ENCODE measurements at regions not wholly inside any gene's neighbourhood (a gene's known extent, or its start where the extent isn't known, plus 50 kb on each side); places are given as distances from the start of the nearest gene placed in this dataset.

DNA sequence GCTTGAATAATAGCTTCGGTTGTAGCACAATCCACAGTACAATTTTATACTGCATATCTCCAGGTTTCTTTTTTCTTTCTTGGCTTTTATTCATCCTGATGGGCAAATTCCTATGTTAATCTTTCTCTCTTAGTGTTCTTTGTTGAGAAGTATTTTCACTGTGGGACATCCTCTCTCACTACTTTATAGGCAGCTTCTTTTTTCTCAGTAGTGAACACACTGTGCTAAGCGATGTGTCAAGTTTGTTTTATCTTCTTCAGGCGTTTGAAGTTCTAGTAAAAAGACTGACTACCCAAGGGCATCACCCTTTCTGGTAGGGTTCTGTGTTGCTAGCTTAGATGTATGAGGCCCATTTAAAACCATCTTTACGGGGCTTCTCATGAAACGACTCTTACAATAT lies 182.1 kb downstream of the FAM170A start:
- TF ChIP-seq, protein P1, sequence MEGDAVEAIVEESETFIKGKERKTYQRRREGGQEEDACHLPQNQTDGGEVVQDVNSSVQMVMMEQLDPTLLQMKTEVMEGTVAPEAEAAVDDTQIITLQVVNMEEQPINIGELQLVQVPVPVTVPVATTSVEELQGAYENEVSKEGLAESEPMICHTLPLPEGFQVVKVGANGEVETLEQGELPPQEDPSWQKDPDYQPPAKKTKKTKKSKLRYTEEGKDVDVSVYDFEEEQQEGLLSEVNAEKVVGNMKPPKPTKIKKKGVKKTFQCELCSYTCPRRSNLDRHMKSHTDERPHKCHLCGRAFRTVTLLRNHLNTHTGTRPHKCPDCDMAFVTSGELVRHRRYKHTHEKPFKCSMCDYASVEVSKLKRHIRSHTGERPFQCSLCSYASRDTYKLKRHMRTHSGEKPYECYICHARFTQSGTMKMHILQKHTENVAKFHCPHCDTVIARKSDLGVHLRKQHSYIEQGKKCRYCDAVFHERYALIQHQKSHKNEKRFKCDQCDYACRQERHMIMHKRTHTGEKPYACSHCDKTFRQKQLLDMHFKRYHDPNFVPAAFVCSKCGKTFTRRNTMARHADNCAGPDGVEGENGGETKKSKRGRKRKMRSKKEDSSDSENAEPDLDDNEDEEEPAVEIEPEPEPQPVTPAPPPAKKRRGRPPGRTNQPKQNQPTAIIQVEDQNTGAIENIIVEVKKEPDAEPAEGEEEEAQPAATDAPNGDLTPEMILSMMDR (IDR thresholded peaks at IDR 0.05) = no peak
- no peak for TF ChIP-seq POLR2A (IDR thresholded peaks at IDR 0.05)

DNA sequence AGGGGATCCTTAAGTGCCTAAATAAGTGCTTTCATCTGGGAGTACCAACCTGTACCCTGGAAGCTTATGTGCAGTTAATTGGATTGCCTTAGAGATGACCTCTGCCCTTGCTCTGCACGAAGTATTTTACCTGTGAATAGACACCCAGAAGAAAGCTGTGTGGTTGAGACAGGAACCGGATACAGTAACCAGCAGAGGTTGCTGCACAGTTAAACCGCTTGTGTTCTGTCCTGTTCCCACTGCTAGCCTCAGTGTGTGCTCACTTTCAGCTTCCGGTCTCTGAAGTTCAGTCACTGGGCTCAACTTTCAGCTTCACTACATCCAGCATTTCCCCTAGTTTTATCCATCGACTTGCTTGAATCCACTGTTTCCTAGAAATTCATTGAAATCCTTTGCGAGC lies 185.3 kb downstream of the FAM170A start:
- intact Hi-C loops (cut with DNase I; ENCODE audit: low total_unique reads) = no loop called here
- no peak for DNase-seq
- TF ChIP-seq, protein P1 (IDR thresholded peaks at IDR 0.05) = no peak
- no peak for TF ChIP-seq POLR2A (IDR thresholded peaks at IDR 0.05)
- no peaks in the 10 kb centered on the region for H3K27me3 ChIP-seq
- H3K36me3 ChIP-seq = no peaks in the 10 kb centered on the region
- H3K4me1 ChIP-seq = no peaks in the 10 kb centered on the region
- H3K9me3 ChIP-seq = no peaks in the 10 kb centered on the region
- H3K27ac ChIP-seq = no peak overlapping the region
- no peak overlapping the region for H3K4me3 ChIP-seq

More for the DNA sequence above, 182.1 kb downstream of the FAM170A start:
- Histone ChIP-seq H3K4me3 (no peak overlapping the region), H3K27me3 (no peaks in the 10 kb centered on the region), H3K27ac (no peak overlapping the region), H3K9me3 (peaks cover 0 to 8% of the 10 kb centered on the region in 2 donors), H3K36me3 (no peaks in the 10 kb centered on the region), H3K4me1 (no peaks in the 10 kb centered on the region)
- DNase-seq = no peak
- intact Hi-C loops (cut with DNase I; ENCODE audit: low total_unique reads) = no loop called here

DNA sequence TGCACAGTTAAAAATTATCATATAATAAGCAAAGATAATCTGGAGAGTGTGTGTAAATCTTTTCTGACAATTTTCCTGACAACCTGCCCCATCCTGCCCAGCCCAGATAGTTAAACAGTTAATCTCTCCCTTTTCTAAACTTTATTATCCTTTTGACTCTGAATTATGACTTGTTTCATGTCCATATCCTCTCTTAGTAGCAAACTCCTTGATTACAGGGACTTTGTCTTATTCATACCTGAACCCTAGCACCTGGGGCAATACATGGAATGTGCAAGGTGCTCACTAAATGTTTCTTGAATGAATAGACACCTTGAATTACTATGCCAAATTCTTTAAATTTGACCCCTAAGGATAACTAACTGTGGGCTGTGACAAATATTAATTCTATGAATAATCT lies 186.7 kb downstream of the FAM170A start:
- no peak for DNase-seq
- intact Hi-C loops (cut with DNase I; ENCODE audit: low total_unique reads) = no loop called here

DNA sequence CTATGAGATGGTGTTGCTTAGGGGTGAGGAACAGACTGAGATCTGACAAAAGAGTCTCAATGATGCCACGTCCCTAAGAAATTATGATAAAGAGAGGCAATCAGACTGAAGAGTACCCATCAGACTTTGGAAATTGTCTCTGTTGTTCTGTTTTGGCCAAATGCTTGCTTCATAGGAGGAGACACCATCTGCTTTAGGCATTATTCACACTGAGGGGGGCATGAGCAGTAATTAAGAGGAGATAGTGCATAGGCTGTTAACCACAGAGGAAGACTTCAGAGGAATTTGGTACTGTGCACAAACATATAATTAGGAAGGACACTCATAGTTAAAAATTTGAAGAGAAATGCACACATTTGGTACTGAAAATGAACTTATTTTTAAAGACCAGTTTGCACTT lies 190.7 kb downstream of the FAM170A start:
- no peak overlapping the region for H3K4me3 ChIP-seq
- H3K27me3 ChIP-seq = no peaks in the 10 kb centered on the region
- DNase-seq = no peak
- no peak for TF ChIP-seq POLR2A (IDR thresholded peaks at IDR 0.05)
- TF ChIP-seq, protein P1 (IDR thresholded peaks at IDR 0.05) = no peak
- no peaks in the 10 kb centered on the region for H3K36me3 ChIP-seq
- intact Hi-C loops (cut with DNase I; ENCODE audit: low total_unique reads) = no loop called here
- no peaks in the 10 kb centered on the region for H3K4me1 ChIP-seq
- no peak overlapping the region for H3K27ac ChIP-seq
- no peaks in the 10 kb centered on the region for H3K9me3 ChIP-seq

More for the DNA sequence above, 186.7 kb downstream of the FAM170A start:
- Histone ChIP-seq H3K27ac (no peak overlapping the region), H3K36me3 (no peaks in the 10 kb centered on the region), H3K27me3 (no peaks in the 10 kb centered on the region), H3K4me3 (no peak overlapping the region), H3K9me3 (no peaks in the 10 kb centered on the region), H3K4me1 (no peaks in the 10 kb centered on the region)
- TF ChIP-seq POLR2A (IDR thresholded peaks at IDR 0.05) = no peak
- TF ChIP-seq, protein P1 (IDR thresholded peaks at IDR 0.05) = no peak

DNA sequence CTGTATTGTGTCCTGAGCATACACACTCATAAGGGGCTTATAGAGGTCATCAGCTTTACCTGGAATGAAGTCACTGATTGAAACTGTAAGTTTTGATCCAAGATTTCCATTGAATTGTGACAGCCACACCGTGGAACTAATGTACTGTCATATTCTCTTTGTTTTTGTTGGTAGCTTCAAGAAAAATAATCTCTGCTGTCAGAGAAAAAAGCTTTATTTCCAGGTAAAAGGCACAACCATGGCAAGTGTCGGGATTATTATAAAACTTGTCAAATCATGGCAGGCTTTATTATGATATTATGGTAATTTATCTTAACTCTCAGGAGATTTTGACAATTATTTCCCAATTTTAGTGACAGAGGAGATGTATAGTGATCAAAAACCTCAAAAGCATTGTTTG lies 191.2 kb downstream of the FAM170A start:
- no peak for DNase-seq
- Histone ChIP-seq H3K4me3 (no peak overlapping the region), H3K27me3 (no peaks in the 10 kb centered on the region), H3K9me3 (no peaks in the 10 kb centered on the region), H3K4me1 (no peaks in the 10 kb centered on the region), H3K27ac (no peak overlapping the region), H3K36me3 (no peaks in the 10 kb centered on the region)
- no peak for TF ChIP-seq POLR2A (IDR thresholded peaks at IDR 0.05)
- TF ChIP-seq, protein P1 (IDR thresholded peaks at IDR 0.05) = no peak
- intact Hi-C loops (cut with DNase I; ENCODE audit: low total_unique reads) = no loop called here

All from uterus (tissue), 3 donors.